PC-3 (cell line): ENCODE measurements at regions not wholly inside any gene's neighbourhood (a gene's known extent, or its start where the extent isn't known, plus 50 kb on each side); places are given as distances from the start of the nearest gene placed in this dataset.

Experiments
- ATAC-seq: fragments of 200-7000 bp; cut with Tn5 transposase; 2 replicates; pipeline ENCODE4 v1.9.1; 2020; ENCODE audit warnings: mild to moderate bottlenecking, moderate library complexity
- BruUV-seq: library from RNA; stranded (reverse); fragments of 400-500 nt; replicated peaks from 2 replicates; lab custom pipeline; 2021; lab: Mats Ljungman, UMichigan
- CTCF ChIA-PET: fragments of 300-600 bp; sonication (Branson Sonifier 250); formaldehyde crosslinking; loops from one replicate; lab custom pipeline; 2022; ENCODE audit warnings: antibody characterized with exemption; lab: Charles Lee
- POLR2A ChIA-PET: fragments of 300-600 bp; sonication (Branson Sonifier 250); formaldehyde crosslinking; loops from one replicate; lab custom pipeline; 2022; ENCODE audit warnings: antibody characterized with exemption; ENCODE audit not compliant: unreplicated experiment; lab: Charles Lee
- DNase-seq: peaks from one replicate; pipeline ENCODE4 v3.0.0-alpha.2; 2015
- H2AFZ ChIP-seq: fragments of 300-600 bp; sonication (generic); 2 replicates; pipeline ENCODE4 v1.6.0; 2016; ENCODE audit warnings: antibody characterized with exemption, low read length
- H3F3A ChIP-seq: fragments of 300-600 bp; sonication (generic); one replicate; pipeline ENCODE4 v1.6.0; 2017; ENCODE audit warnings: antibody characterized with exemption, low read length, control low read depth, mild to moderate bottlenecking; ENCODE audit not compliant: unreplicated experiment
- H3K27ac ChIP-seq: fragments of 300-600 bp; sonication (generic); 2 replicates; pipeline ENCODE4 v1.5.1; 2016; ENCODE audit warnings: mild to moderate bottlenecking, low read length
- H3K27me3 ChIP-seq: fragments of 300-600 bp; sonication (generic); 2 replicates; pipeline ENCODE4 v1.6.1; 2016; ENCODE audit warnings: low read length, mixed read lengths
- H3K36me3 ChIP-seq: fragments of 300-600 bp; sonication (generic); 2 replicates; pipeline ENCODE4 v1.6.1; 2016; ENCODE audit warnings: low read depth, mixed run types, low read length, mixed read lengths
- H3K4me1 ChIP-seq: fragments of 300-600 bp; sonication (generic); 2 replicates; pipeline ENCODE4 v1.5.1; 2016; ENCODE audit warnings: low read length; ENCODE audit not compliant: insufficient read depth
- H3K4me2 ChIP-seq: fragments of 300-600 bp; sonication (generic); 2 replicates; pipeline ENCODE4 v1.6.0; 2016; ENCODE audit warnings: low read length
- H3K4me3 ChIP-seq: fragments of 300-600 bp; sonication (generic); 2 replicates; pipeline ENCODE4 v1.5.1; 2016; ENCODE audit warnings: mild to moderate bottlenecking, low read length, mixed read lengths
- H3K79me2 ChIP-seq: fragments of 300-600 bp; sonication (generic); 2 replicates; pipeline ENCODE4 v1.6.1; 2017; ENCODE audit warnings: low read length, mixed read lengths
- H3K9ac ChIP-seq: fragments of 300-600 bp; sonication (generic); 2 replicates; pipeline ENCODE4 v1.6.0; 2016; ENCODE audit warnings: mild to moderate bottlenecking, low read length
- H3K9me2 ChIP-seq: fragments of 300-600 bp; sonication (generic); replicated peaks from 2 replicates; pipeline ENCODE4 v1.6.1; 2016; ENCODE audit warnings: mixed run types, low read length, mixed read lengths
- H3K9me3 ChIP-seq: fragments of 300-600 bp; sonication (generic); 2 replicates; pipeline ENCODE4 v1.6.1; 2016; ENCODE audit warnings: low read length, mixed read lengths
- H4K20me1 ChIP-seq: fragments of 300-600 bp; sonication (generic); 2 replicates; pipeline ENCODE4 v1.6.1; 2016; ENCODE audit warnings: low read length, mixed read lengths
- CTCF ChIP-seq: fragments of 300-600 bp; sonication (generic); conservative IDR thresholded peaks from 2 replicates; pipeline ENCODE4 v1.5.1; 2017; ENCODE audit warnings: antibody characterized with exemption, low read depth, mild to moderate bottlenecking, low read length
- EZH2 ChIP-seq: fragments of 300-600 bp; sonication (generic); IDR thresholded peaks from one replicate; pipeline ENCODE4 v1.6.1; 2017; ENCODE audit warnings: antibody characterized with exemption, mild to moderate bottlenecking, low read length; ENCODE audit not compliant: unreplicated experiment
- EZH2phosphoT487 ChIP-seq: fragments of 300-600 bp; sonication (generic); IDR thresholded peaks from 2 replicates; pipeline ENCODE4 v1.6.1; 2018; ENCODE audit warnings: mild to moderate bottlenecking, antibody characterized with exemption, low read length, borderline replicate concordance
- intact Hi-C: fragments of 100-400 bp; cut with micrococcal nuclease; formaldehyde crosslinking; loops from 2 replicates; pipeline ENCODE4 v1.9.0; 2023

- intact Hi-C loops: no loop called here
- BruUV-seq: no TSS peak
- Histone ChIP-seq H3K9me3 (no peaks in the 10 kb centered on the region), H3K27ac (peak overlapping the region; percentile 55), H3K9me2 (no peaks in the 10 kb centered on the region), H3K79me2 (no peaks in the 10 kb centered on the region), H3K4me2 (peak overlapping the region; percentile 61), H3K4me1 (peaks cover 22% of the 10 kb centered on the region), H3F3A (no peaks in the 10 kb centered on the region), H3K27me3 (peaks cover 39% of the 10 kb centered on the region), H3K4me3 (peak overlapping the region; percentile 8; the same call in 1 of the 2 replicates), H3K36me3 (no peaks in the 10 kb centered on the region), H2AFZ (no peak overlapping the region), H3K9ac (no peak overlapping the region), H4K20me1 (no peaks in the 10 kb centered on the region)
- ATAC-seq (peak; percentile 38), DNase-seq (peak; percentile 81)
- no peak for TF ChIP-seq EZH2
- TF ChIP-seq EZH2phosphoT487: no peak
- TF ChIP-seq CTCF: no peak
- CTCF ChIA-PET: interaction anchor here (1.6 kb wide), 1 partner anchor 82 kb away, joined by 7 read pairs; no protein-coding TSS in a partner anchor
- POLR2A ChIA-PET: interaction anchor here (0.5 to 0.7 kb wide), 2 partner anchors 36 to 126 kb away, joined by 3 read pairs; no protein-coding TSS in a partner anchor
These were observed 288.9 kb downstream of the PREX1 start for GRCh38 chr20:48538856-48539255.

GRCh38 chr20:48538058-48538825 lies 289.6 kb downstream of the PREX1 start:
- Histone ChIP-seq H3K4me2 (peak overlapping the region; percentile 61), H3K9ac (no peak overlapping the region), H3K9me3 (no peaks in the 10 kb centered on the region), H4K20me1 (no peaks in the 10 kb centered on the region), H3K27ac (peak overlapping the region; percentile 55), H3K36me3 (no peaks in the 10 kb centered on the region), H2AFZ (no peak overlapping the region), H3F3A (no peaks in the 10 kb centered on the region), H3K9me2 (no peaks in the 10 kb centered on the region), H3K79me2 (no peaks in the 10 kb centered on the region), H3K4me1 (peaks cover 22% of the 10 kb centered on the region), H3K27me3 (peaks cover 39% of the 10 kb centered on the region), H3K4me3 (peak overlapping the region; percentile 8; the same call in 1 of the 2 replicates)
- no TSS peak for BruUV-seq
- no peak for TF ChIP-seq EZH2phosphoT487
- no peak for TF ChIP-seq EZH2
- no peak for TF ChIP-seq CTCF
- POLR2A ChIA-PET: interaction anchor here (0.5 to 0.7 kb wide), 3 partner anchors 35 to 210 kb away, joined by 3 to 8 read pairs (median 3); no protein-coding TSS in a partner anchor
- intact Hi-C loops: no loop called here
- ATAC-seq (peak; percentile 87), DNase-seq (peak; percentile 97)
- CTCF ChIA-PET: interaction anchor here (1.6 kb wide), 1 partner anchor 82 kb away, joined by 7 read pairs; no protein-coding TSS in a partner anchor

GRCh38 chr20:48536206-48536605 lies 291.6 kb downstream of the PREX1 start:
- no peak for ATAC-seq
- Histone ChIP-seq H3K36me3 (no peaks in the 10 kb centered on the region), H4K20me1 (no peaks in the 10 kb centered on the region), H3K9me3 (no peaks in the 10 kb centered on the region), H3K9ac (no peak overlapping the region), H3K4me3 (no peak overlapping the region), H3F3A (no peaks in the 10 kb centered on the region), H3K4me2 (no peak overlapping the region), H3K9me2 (no peaks in the 10 kb centered on the region), H3K27ac (no peak overlapping the region), H3K79me2 (no peaks in the 10 kb centered on the region), H3K4me1 (peaks cover 22% of the 10 kb centered on the region), H3K27me3 (peaks cover 35% of the 10 kb centered on the region), H2AFZ (no peak overlapping the region)
- intact Hi-C loops: no loop called here
- TF ChIP-seq EZH2 (no peak), EZH2phosphoT487 (no peak), CTCF (no peak)
- ChIA-PET CTCF (interaction anchor here (0.6 kb wide), 1 partner anchor 63 kb away, joined by 4 read pairs; no protein-coding TSS in a partner anchor), POLR2A (no interaction called here)
- DNase-seq: no peak
- no TSS peak for BruUV-seq
